NCI-H1092 (cell line): ENCODE measurements at regions not wholly inside any gene's neighbourhood (a gene's known extent, or its start where the extent isn't known, plus 50 kb on each side); places are given as distances from the start of the nearest gene placed in this dataset.

Experiments used
- DNase-seq: peaks from one replicate; lab custom pipeline; 2025; lab: John Stamatoyannopoulos, UW

GRCh38 chr15:70505936-70506912 lies 257.1 kb downstream of the UACA start:
- no peak for DNase-seq

GRCh38 chr15:70505411-70505919 lies 257.9 kb downstream of the UACA start:
- DNase-seq = no peak

GRCh38 chr15:70504988-70505387 lies 258.4 kb downstream of the UACA start:
- no peak for DNase-seq

GRCh38 chr15:70504299-70504951 lies 258.9 kb downstream of the UACA start:
- no peak for DNase-seq

GRCh38 chr15:70503798-70504298 lies 259.5 kb downstream of the UACA start:
- no peak for DNase-seq

GRCh38 chr15:70503073-70503745 lies 260.1 kb downstream of the UACA start:
- DNase-seq = no peak

GRCh38 chr15:70502529-70502928 lies 260.8 kb downstream of the UACA start:
- DNase-seq = no peak

GRCh38 chr15:70501849-70502248 lies 261.5 kb downstream of the UACA start:
- no peak for DNase-seq

- no peak for DNase-seq
Observed at GRCh38 chr15:70501121-70501727, 262.1 kb downstream of the UACA start.

- no peak for DNase-seq
Observed at GRCh38 chr15:70499791-70500190, 263.6 kb downstream of the UACA start.

GRCh38 chr15:70498096-70498626 lies 265.2 kb downstream of the UACA start:
- DNase-seq = no peak

GRCh38 chr15:70497661-70498060 lies 265.7 kb downstream of the UACA start:
- no peak for DNase-seq

GRCh38 chr15:70495991-70496599 lies 267.3 kb downstream of the UACA start:
- no peak for DNase-seq

- no peak for DNase-seq
Observed at GRCh38 chr15:70494852-70495571, 268.3 kb downstream of the UACA start.

GRCh38 chr15:70494517-70494851 lies 268.9 kb downstream of the UACA start:
- DNase-seq = no peak

GRCh38 chr15:70493787-70494516 lies 269.4 kb downstream of the UACA start:
- no peak for DNase-seq

- DNase-seq = no peak
Observed at GRCh38 chr15:70493376-70493775, 270.0 kb downstream of the UACA start.

- no peak for DNase-seq
Observed at GRCh38 chr15:70492240-70493177, 270.8 kb downstream of the UACA start.

GRCh38 chr15:70491641-70492040 lies 271.7 kb downstream of the UACA start:
- no peak for DNase-seq
